MCF 10A (cell line): ENCODE measurements at regions not wholly inside any gene's neighbourhood (a gene's known extent, or its start where the extent isn't known, plus 50 kb on each side); places are given as distances from the start of the nearest gene placed in this dataset.

Source experiments
- BruUV-seq: library from RNA; stranded (reverse); fragments of 400-500 nt; replicated peaks from 2 replicates; lab custom pipeline; 2021; lab: Mats Ljungman, UMichigan
- CTCF ChIA-PET: fragments of 300-600 bp; sonication (Branson Sonifier 250); formaldehyde crosslinking; extraction: SDS; loops from one replicate; lab custom pipeline; 2021; ENCODE audit warnings: antibody characterized with exemption, inconsistent platforms; lab: Yijun Ruan, JAX
- POLR2A ChIA-PET: fragments of 300-600, 350-650 bp; sonication (Branson Sonifier 250); formaldehyde crosslinking; extraction: SDS; loops from one replicate; lab custom pipeline; 2020; ENCODE audit warnings: antibody characterized with exemption, inconsistent platforms; lab: Yijun Ruan, JAX
- DNase-seq: peaks from one replicate; pipeline ENCODE4 v3.0.0-alpha.2; 2018; ENCODE audit not compliant: unreplicated experiment
- H3K27ac Mint-ChIP-seq: one replicate; pipeline ENCODE4 v1.8.0; 2022; ENCODE audit warnings: mild to moderate bottlenecking, low read depth, mixed read lengths; ENCODE audit not compliant: unreplicated experiment
- H3K27me3 Mint-ChIP-seq: one replicate; pipeline ENCODE4 v1.8.0; 2022; ENCODE audit warnings: mixed read lengths; ENCODE audit not compliant: insufficient read depth, unreplicated experiment
- H3K36me3 Mint-ChIP-seq: one replicate; pipeline ENCODE4 v1.8.0; 2022; ENCODE audit warnings: mild to moderate bottlenecking, moderate library complexity, mixed read lengths; ENCODE audit not compliant: insufficient read depth, unreplicated experiment
- H3K4me1 Mint-ChIP-seq: one replicate; pipeline ENCODE4 v1.8.0; 2022; ENCODE audit warnings: mixed read lengths; ENCODE audit not compliant: insufficient read depth, unreplicated experiment
- H3K4me3 Mint-ChIP-seq: one replicate; pipeline ENCODE4 v1.8.0; 2022; ENCODE audit warnings: mild to moderate bottlenecking, moderate library complexity, mixed read lengths; ENCODE audit not compliant: unreplicated experiment
- H3K9me3 Mint-ChIP-seq: one replicate; pipeline ENCODE4 v1.8.0; 2022; ENCODE audit warnings: mixed read lengths; ENCODE audit not compliant: unreplicated experiment
- intact Hi-C: fragments of 100-400 bp; cut with micrococcal nuclease; formaldehyde crosslinking; loops from 2 replicates; pipeline ENCODE4 v1.14.1; 2022
- TF ChIP-seq, protein P1 (sequence below): fragments of 200-600 bp; IDR thresholded peaks from one replicate; pipeline ENCODE4 v1.8.0; 2022; ENCODE audit warnings: antibody characterized with exemption, mild to moderate bottlenecking; ENCODE audit not compliant: unreplicated experiment

DNA sequence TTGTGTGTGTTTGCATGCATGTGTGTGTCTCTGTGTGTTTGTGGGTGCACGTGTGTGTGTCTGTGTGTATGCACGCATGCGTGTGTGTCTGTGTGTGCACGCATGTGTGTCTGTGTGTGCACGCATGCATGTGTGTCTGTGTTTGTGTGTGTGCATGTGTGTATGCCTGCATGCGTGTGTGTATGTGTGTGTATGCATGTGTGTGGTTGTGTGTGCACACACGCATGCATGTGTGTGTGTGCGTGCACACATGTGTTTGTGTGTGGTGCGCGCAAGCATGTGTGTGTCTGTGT, 239.9 kb upstream of the TNRC6C start:
- BruUV-seq: no TSS peak
- intact Hi-C loops: no loop called here
- no peaks in the 10 kb centered on the region for H3K36me3 Mint-ChIP-seq
- no peaks in the 10 kb centered on the region for H3K4me1 Mint-ChIP-seq
- H3K27ac Mint-ChIP-seq: no peak overlapping the region
- TF ChIP-seq, protein P1, sequence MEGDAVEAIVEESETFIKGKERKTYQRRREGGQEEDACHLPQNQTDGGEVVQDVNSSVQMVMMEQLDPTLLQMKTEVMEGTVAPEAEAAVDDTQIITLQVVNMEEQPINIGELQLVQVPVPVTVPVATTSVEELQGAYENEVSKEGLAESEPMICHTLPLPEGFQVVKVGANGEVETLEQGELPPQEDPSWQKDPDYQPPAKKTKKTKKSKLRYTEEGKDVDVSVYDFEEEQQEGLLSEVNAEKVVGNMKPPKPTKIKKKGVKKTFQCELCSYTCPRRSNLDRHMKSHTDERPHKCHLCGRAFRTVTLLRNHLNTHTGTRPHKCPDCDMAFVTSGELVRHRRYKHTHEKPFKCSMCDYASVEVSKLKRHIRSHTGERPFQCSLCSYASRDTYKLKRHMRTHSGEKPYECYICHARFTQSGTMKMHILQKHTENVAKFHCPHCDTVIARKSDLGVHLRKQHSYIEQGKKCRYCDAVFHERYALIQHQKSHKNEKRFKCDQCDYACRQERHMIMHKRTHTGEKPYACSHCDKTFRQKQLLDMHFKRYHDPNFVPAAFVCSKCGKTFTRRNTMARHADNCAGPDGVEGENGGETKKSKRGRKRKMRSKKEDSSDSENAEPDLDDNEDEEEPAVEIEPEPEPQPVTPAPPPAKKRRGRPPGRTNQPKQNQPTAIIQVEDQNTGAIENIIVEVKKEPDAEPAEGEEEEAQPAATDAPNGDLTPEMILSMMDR: no peak
- H3K9me3 Mint-ChIP-seq: peaks cover 8% of the 10 kb centered on the region
- ChIA-PET CTCF (no interaction called here), POLR2A (no interaction called here)
- H3K4me3 Mint-ChIP-seq: no peak overlapping the region
- peaks cover 63% of the 10 kb centered on the region for H3K27me3 Mint-ChIP-seq
- no peak for DNase-seq

DNA sequence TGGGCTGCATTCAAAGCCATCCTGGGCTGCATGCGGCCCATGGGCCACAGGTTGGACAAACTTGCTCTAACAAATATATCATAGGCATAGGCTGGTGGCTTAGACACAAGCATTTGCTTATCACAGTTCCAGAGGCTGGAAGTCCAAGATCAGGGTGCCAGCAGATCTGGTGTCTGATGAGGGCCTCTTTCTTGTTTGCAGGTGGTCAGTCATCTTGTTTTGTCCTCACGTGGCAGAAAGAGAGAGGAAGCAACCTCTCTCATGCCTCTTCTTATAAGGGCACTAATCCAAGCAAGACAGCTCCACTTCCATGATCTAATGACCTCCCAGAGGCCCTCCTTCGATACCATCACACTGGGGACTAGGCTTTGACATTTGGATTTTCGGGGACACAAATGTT, 238.7 kb upstream of the TNRC6C start:
- peaks cover 8% of the 10 kb centered on the region for H3K9me3 Mint-ChIP-seq
- H3K4me3 Mint-ChIP-seq: no peak overlapping the region
- no peaks in the 10 kb centered on the region for H3K36me3 Mint-ChIP-seq
- no peaks in the 10 kb centered on the region for H3K4me1 Mint-ChIP-seq
- TF ChIP-seq, protein P1: no peak
- no peak for DNase-seq
- intact Hi-C loops: no loop called here
- H3K27ac Mint-ChIP-seq: no peak overlapping the region
- ChIA-PET POLR2A (no interaction called here), CTCF (interaction anchor here (0.6 kb wide), 1 partner anchor 119 kb away, joined by 3 read pairs; no protein-coding TSS in a partner anchor)
- peaks cover 54% of the 10 kb centered on the region for H3K27me3 Mint-ChIP-seq
- no TSS peak for BruUV-seq

DNA sequence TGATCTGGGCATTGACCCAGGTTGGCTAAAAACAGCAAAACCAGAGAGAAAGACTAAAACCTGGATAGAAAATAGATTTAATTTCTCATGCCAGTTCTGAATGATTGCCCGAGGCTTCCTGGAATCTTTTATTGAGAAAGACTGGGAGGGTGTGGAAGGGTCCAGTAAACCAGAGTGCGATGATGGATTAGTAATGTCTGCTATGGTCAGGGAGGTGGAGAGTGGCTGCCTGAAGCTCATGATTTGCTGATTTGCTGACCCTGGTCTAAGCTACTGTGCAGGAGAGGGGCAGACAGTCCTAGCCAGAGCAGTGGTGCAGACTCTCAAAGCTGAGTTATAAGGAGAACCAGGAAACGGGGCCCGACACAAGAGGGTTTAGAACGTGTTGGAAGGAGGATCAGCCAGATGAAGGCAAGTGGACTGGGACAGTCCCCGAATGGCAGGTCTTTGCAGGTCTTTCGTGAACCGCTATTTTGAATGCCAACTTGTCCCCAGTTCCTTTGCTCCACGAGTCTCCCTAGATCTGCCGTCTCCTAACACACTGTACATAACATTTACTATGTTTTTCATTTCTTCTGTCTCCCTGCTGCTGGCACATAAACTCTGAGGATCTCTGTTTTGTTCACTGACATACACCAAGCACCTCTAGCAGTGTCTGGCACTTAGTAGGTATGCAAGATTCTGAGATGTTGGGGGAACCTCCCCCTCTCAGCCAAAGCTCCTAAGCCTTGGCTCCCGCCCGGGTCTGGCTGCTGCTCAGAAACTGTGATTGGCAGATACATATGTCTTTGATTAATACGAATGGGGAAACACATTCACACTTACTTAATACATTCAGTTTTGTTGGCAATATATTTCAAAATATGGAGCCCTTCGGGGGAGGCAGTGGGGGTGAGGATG, 237.3 kb upstream of the TNRC6C start:
- peaks cover 54% of the 10 kb centered on the region for H3K27me3 Mint-ChIP-seq
- TF ChIP-seq, protein P1: no peak
- H3K4me1 Mint-ChIP-seq: no peaks in the 10 kb centered on the region
- no peak overlapping the region for H3K27ac Mint-ChIP-seq
- intact Hi-C loops: no loop called here
- H3K36me3 Mint-ChIP-seq: no peaks in the 10 kb centered on the region
- POLR2A ChIA-PET: no interaction called here
- H3K9me3 Mint-ChIP-seq: peaks cover 5% of the 10 kb centered on the region
- no peak for DNase-seq
- no TSS peak for BruUV-seq
- H3K4me3 Mint-ChIP-seq: no peak overlapping the region
- CTCF ChIA-PET: no interaction called here

DNA sequence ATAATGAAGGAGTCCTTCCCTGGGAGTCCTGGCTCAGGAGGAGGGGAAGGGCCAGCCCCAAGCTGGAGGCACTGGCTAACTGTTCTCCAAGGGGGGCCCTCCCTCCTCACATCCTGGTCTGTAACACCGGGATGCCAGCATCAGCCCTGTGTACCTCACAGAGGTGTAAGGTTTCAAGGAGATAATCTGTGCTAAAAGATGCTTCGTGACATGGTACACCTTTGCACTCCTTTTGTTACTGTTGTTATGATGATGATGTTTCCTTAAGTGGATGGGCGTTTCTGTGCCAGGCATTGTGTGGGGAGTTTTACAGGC, 236.7 kb upstream of the TNRC6C start:
- Mint-ChIP-seq H3K27me3 (peaks cover 51% of the 10 kb centered on the region), H3K4me1 (no peaks in the 10 kb centered on the region), H3K9me3 (no peaks in the 10 kb centered on the region), H3K36me3 (no peaks in the 10 kb centered on the region), H3K27ac (no peak overlapping the region), H3K4me3 (no peak overlapping the region)
- BruUV-seq: no TSS peak
- intact Hi-C loops: no loop called here
- TF ChIP-seq, protein P1: no peak
- ChIA-PET CTCF (no interaction called here), POLR2A (no interaction called here)
- DNase-seq: no peak
